ENCODE measurements at regions not wholly inside any gene's neighbourhood (a gene's known extent, or its start where the extent isn't known, plus 50 kb on each side); places are given as distances from the start of the nearest gene placed in this dataset.

- no peak for TF ChIP-seq CTCF (IDR thresholded peaks at IDR 0.05; ENCODE audit: poor library complexity)
- no peak for TF ChIP-seq EZH2 (IDR thresholded peaks at IDR 0.05; ENCODE audit: borderline replicate concordance)
Measured at GRCh38 chr10:2953495-2953894, 113.9 kb upstream of the PFKP start.
